Activated naive CD8-positive, alpha-beta T cell treated with anti-CD3 and anti-CD28 coated beads, Interleukin-2, amount 10 ng/mL, durations not matched to agents 7 days and 5 days (primary cell): ENCODE measurements at regions not wholly inside any gene's neighbourhood (a gene's known extent, or its start where the extent isn't known, plus 50 kb on each side); places are given as distances from the start of the nearest gene placed in this dataset.
A peak's percentile ranks its signal among the peaks of the same experiment; 100 is the strongest.

Source experiments
- ATAC-seq: fragments of 150-1000 bp; cut with Tn5 transposase; one replicate; pipeline ENCODE4 v1.10.0; 2021; ENCODE audit warnings: low read depth, moderate library complexity
- POLR2A ChIA-PET: fragments of 350-600 bp; sonication (Branson Sonifier 250); formaldehyde crosslinking; loops from one replicate; lab custom pipeline; 2021; ENCODE audit warnings: antibody characterized with exemption; lab: Charles Lee
- DNase-seq: peaks from one replicate; pipeline ENCODE4 v3.0.0; 2021
- H3K27ac Mint-ChIP-seq: one replicate; pipeline ENCODE4 v1.8.0; 2022; ENCODE audit warnings: mild to moderate bottlenecking, mixed read lengths
- H3K27me3 Mint-ChIP-seq: one replicate; pipeline ENCODE4 v1.8.0; 2022; ENCODE audit warnings: mild to moderate bottlenecking, moderate library complexity, mixed read lengths
- H3K36me3 Mint-ChIP-seq: one replicate; pipeline ENCODE4 v1.8.0; 2021; ENCODE audit warnings: mild to moderate bottlenecking, mixed read lengths
- H3K4me1 Mint-ChIP-seq: one replicate; pipeline ENCODE4 v1.8.0; 2021; ENCODE audit warnings: mixed read lengths
- H3K4me3 Mint-ChIP-seq: one replicate; pipeline ENCODE4 v1.8.0; 2022; ENCODE audit warnings: mild to moderate bottlenecking, moderate library complexity, mixed read lengths
- H3K9me3 Mint-ChIP-seq: one replicate; pipeline ENCODE4 v1.8.0; 2021; ENCODE audit warnings: mixed read lengths

- H3K4me3 Mint-ChIP-seq: no peak overlapping the region
- H3K4me1 Mint-ChIP-seq: no peaks in the 10 kb centered on the region
- H3K36me3 Mint-ChIP-seq: no peaks in the 10 kb centered on the region
- no peak overlapping the region for H3K27ac Mint-ChIP-seq
- POLR2A ChIA-PET: interaction anchor here (0.6 kb wide), 1 partner anchor 266 kb away, joined by 3 read pairs; no protein-coding TSS in a partner anchor
- no peak for ATAC-seq
- DNase-seq: no peak
- no peaks in the 10 kb centered on the region for H3K9me3 Mint-ChIP-seq
- no peaks in the 10 kb centered on the region for H3K27me3 Mint-ChIP-seq
Observed at GRCh38 chr2:21305581-21305980, 181.8 kb downstream of the TDRD15 start.

GRCh38 chr2:21306235-21306634 is 182.5 kb downstream of the TDRD15 start:
- no peaks in the 10 kb centered on the region for H3K9me3 Mint-ChIP-seq
- ATAC-seq: no peak
- no peak overlapping the region for H3K27ac Mint-ChIP-seq
- no peak for DNase-seq
- H3K4me1 Mint-ChIP-seq: no peaks in the 10 kb centered on the region
- POLR2A ChIA-PET: interaction anchor here (0.6 kb wide), 1 partner anchor 265 kb away, joined by 3 read pairs; no protein-coding TSS in a partner anchor
- H3K27me3 Mint-ChIP-seq: no peaks in the 10 kb centered on the region
- no peak overlapping the region for H3K4me3 Mint-ChIP-seq
- H3K36me3 Mint-ChIP-seq: no peaks in the 10 kb centered on the region

GRCh38 chr2:21307037-21307436 is 183.3 kb downstream of the TDRD15 start:
- DNase-seq: no peak
- H3K27ac Mint-ChIP-seq: no peak overlapping the region
- POLR2A ChIA-PET: no interaction called here
- no peaks in the 10 kb centered on the region for H3K27me3 Mint-ChIP-seq
- no peaks in the 10 kb centered on the region for H3K36me3 Mint-ChIP-seq
- no peaks in the 10 kb centered on the region for H3K9me3 Mint-ChIP-seq
- no peak for ATAC-seq
- no peaks in the 10 kb centered on the region for H3K4me1 Mint-ChIP-seq
- H3K4me3 Mint-ChIP-seq: no peak overlapping the region

- H3K27ac Mint-ChIP-seq: no peak overlapping the region
- no peaks in the 10 kb centered on the region for H3K9me3 Mint-ChIP-seq
- no peak for ATAC-seq
- POLR2A ChIA-PET: no interaction called here
- H3K27me3 Mint-ChIP-seq: no peaks in the 10 kb centered on the region
- no peaks in the 10 kb centered on the region for H3K4me1 Mint-ChIP-seq
- no peak overlapping the region for H3K4me3 Mint-ChIP-seq
- no peaks in the 10 kb centered on the region for H3K36me3 Mint-ChIP-seq
- DNase-seq: no peak
Observed at GRCh38 chr2:21310493-21310892, 186.7 kb downstream of the TDRD15 start.

- Mint-ChIP-seq H3K9me3 (no peaks in the 10 kb centered on the region), H3K4me1 (peaks cover 2% of the 10 kb centered on the region), H3K36me3 (no peaks in the 10 kb centered on the region), H3K27me3 (no peaks in the 10 kb centered on the region), H3K4me3 (no peak overlapping the region), H3K27ac (no peak overlapping the region)
- DNase-seq (no peak), ATAC-seq (no peak)
- POLR2A ChIA-PET: no interaction called here
Observed at GRCh38 chr2:21314322-21314835, 190.6 kb downstream of the TDRD15 start.

- no peaks in the 10 kb centered on the region for H3K9me3 Mint-ChIP-seq
- no peaks in the 10 kb centered on the region for H3K36me3 Mint-ChIP-seq
- no peaks in the 10 kb centered on the region for H3K27me3 Mint-ChIP-seq
- no peak overlapping the region for H3K4me3 Mint-ChIP-seq
- POLR2A ChIA-PET: no interaction called here
- ATAC-seq (no peak), DNase-seq (peak; percentile 24)
- peaks cover 2% of the 10 kb centered on the region for H3K4me1 Mint-ChIP-seq
- H3K27ac Mint-ChIP-seq: no peak overlapping the region
Observed at GRCh38 chr2:21317131-21317530, 193.4 kb downstream of the TDRD15 start.

GRCh38 chr2:21318263-21318662 is 194.5 kb downstream of the TDRD15 start:
- H3K27me3 Mint-ChIP-seq: no peaks in the 10 kb centered on the region

GRCh38 chr2:21326152-21326551 is 202.4 kb downstream of the TDRD15 start:
- Mint-ChIP-seq H3K4me1 (no peaks in the 10 kb centered on the region), H3K9me3 (peaks cover 1% of the 10 kb centered on the region), H3K36me3 (no peaks in the 10 kb centered on the region), H3K4me3 (no peak overlapping the region), H3K27ac (no peak overlapping the region), H3K27me3 (no peaks in the 10 kb centered on the region)
- POLR2A ChIA-PET: no interaction called here
- ATAC-seq: no peak
- DNase-seq: no peak

More at GRCh38 chr2:21318263-21318662, 194.5 kb downstream of the TDRD15 start:
- POLR2A ChIA-PET: no interaction called here
- H3K27ac Mint-ChIP-seq: no peak overlapping the region
- H3K4me1 Mint-ChIP-seq: peaks cover 2% of the 10 kb centered on the region
- H3K9me3 Mint-ChIP-seq: no peaks in the 10 kb centered on the region
- H3K4me3 Mint-ChIP-seq: no peak overlapping the region
- ATAC-seq: no peak
- no peaks in the 10 kb centered on the region for H3K36me3 Mint-ChIP-seq
- DNase-seq: no peak

GRCh38 chr2:21328177-21328576 is 204.4 kb downstream of the TDRD15 start:
- no peak overlapping the region for H3K4me3 Mint-ChIP-seq
- peaks cover 1% of the 10 kb centered on the region for H3K9me3 Mint-ChIP-seq
- H3K27me3 Mint-ChIP-seq: no peaks in the 10 kb centered on the region
- ATAC-seq: no peak
- no peak overlapping the region for H3K27ac Mint-ChIP-seq
- no peaks in the 10 kb centered on the region for H3K4me1 Mint-ChIP-seq
- no peak for DNase-seq
- POLR2A ChIA-PET: no interaction called here
- no peaks in the 10 kb centered on the region for H3K36me3 Mint-ChIP-seq

- H3K27ac Mint-ChIP-seq: no peak overlapping the region
- POLR2A ChIA-PET: no interaction called here
- no peaks in the 10 kb centered on the region for H3K9me3 Mint-ChIP-seq
- H3K36me3 Mint-ChIP-seq: no peaks in the 10 kb centered on the region
- H3K4me3 Mint-ChIP-seq: no peak overlapping the region
- DNase-seq: no peak
- no peaks in the 10 kb centered on the region for H3K27me3 Mint-ChIP-seq
- no peaks in the 10 kb centered on the region for H3K4me1 Mint-ChIP-seq
- ATAC-seq: no peak
Observed at GRCh38 chr2:21330786-21331391, 207.1 kb downstream of the TDRD15 start.

- no peak overlapping the region for H3K27ac Mint-ChIP-seq
- no peaks in the 10 kb centered on the region for H3K36me3 Mint-ChIP-seq
- ATAC-seq: no peak
- POLR2A ChIA-PET: no interaction called here
- H3K4me3 Mint-ChIP-seq: no peak overlapping the region
- no peaks in the 10 kb centered on the region for H3K9me3 Mint-ChIP-seq
- no peaks in the 10 kb centered on the region for H3K27me3 Mint-ChIP-seq
- H3K4me1 Mint-ChIP-seq: no peaks in the 10 kb centered on the region
- no peak for DNase-seq
Observed at GRCh38 chr2:21331625-21332370, 208.0 kb downstream of the TDRD15 start.

GRCh38 chr2:21332993-21333625 is 209.3 kb downstream of the TDRD15 start:
- H3K4me1 Mint-ChIP-seq: no peaks in the 10 kb centered on the region
- no peak for ATAC-seq
- H3K27me3 Mint-ChIP-seq: no peaks in the 10 kb centered on the region
- no peak overlapping the region for H3K27ac Mint-ChIP-seq
- no peak overlapping the region for H3K4me3 Mint-ChIP-seq
- no peak for DNase-seq
- H3K36me3 Mint-ChIP-seq: no peaks in the 10 kb centered on the region
- no peaks in the 10 kb centered on the region for H3K9me3 Mint-ChIP-seq
- POLR2A ChIA-PET: no interaction called here

GRCh38 chr2:21333684-21334083 is 209.9 kb downstream of the TDRD15 start:
- ATAC-seq: no peak
- POLR2A ChIA-PET: no interaction called here
- H3K36me3 Mint-ChIP-seq: no peaks in the 10 kb centered on the region

More at GRCh38 chr2:21333684-21334083, 209.9 kb downstream of the TDRD15 start:
- no peak for DNase-seq
- Mint-ChIP-seq H3K27me3 (no peaks in the 10 kb centered on the region), H3K4me3 (no peak overlapping the region), H3K4me1 (no peaks in the 10 kb centered on the region), H3K9me3 (no peaks in the 10 kb centered on the region), H3K27ac (no peak overlapping the region)
